ENCODE measurements at regions not wholly inside any gene's neighbourhood (a gene's known extent, or its start where the extent isn't known, plus 50 kb on each side); places are given as distances from the start of the nearest gene placed in this dataset.
"Not testable (repeated sequence)": the region's sequence is repeated elsewhere in the genome, so short reads cannot be mapped to it uniquely, and the experiment has no call there.

DNA sequence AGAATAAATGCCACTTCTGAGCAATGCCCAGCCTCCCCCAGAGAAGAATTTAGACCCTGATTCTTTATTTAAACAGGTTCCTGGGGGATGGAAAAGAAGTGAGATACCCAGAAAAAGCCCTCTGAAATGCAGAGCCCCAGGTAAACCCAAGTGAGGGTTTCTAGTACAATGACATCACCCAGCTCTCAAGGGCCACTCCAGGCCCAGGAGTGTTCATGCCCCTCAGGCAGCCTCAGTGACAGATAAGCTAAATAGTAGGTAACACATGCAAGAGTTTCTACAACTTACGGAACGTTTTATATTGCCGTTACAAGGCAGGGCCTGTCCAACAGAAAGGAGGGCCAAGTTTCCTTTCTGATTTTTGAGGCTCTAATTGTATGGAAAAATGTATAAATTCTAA, 683.7 kb upstream of the SALL1 start:
- no peak for DNase-seq

DNA sequence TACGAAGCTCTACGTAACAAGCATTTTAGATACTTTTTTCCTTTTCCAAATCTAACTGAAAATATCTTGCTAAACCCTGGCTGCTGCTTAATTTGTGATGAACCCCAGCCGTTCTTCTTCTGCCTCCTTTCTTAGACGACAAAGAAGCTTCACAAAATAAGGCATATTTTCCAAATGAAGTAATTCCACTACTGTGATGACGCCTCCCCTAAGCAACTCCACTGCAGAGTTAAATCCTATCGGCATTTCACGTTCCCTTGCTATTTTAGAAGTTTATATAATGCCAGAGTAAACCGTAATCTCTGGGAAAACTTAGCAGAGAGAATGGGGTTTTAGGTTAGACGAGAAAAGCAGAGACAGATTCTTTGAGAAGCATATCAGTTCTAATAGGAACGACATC, 683.1 kb upstream of the SALL1 start:
- DNase-seq = no peak

DNA sequence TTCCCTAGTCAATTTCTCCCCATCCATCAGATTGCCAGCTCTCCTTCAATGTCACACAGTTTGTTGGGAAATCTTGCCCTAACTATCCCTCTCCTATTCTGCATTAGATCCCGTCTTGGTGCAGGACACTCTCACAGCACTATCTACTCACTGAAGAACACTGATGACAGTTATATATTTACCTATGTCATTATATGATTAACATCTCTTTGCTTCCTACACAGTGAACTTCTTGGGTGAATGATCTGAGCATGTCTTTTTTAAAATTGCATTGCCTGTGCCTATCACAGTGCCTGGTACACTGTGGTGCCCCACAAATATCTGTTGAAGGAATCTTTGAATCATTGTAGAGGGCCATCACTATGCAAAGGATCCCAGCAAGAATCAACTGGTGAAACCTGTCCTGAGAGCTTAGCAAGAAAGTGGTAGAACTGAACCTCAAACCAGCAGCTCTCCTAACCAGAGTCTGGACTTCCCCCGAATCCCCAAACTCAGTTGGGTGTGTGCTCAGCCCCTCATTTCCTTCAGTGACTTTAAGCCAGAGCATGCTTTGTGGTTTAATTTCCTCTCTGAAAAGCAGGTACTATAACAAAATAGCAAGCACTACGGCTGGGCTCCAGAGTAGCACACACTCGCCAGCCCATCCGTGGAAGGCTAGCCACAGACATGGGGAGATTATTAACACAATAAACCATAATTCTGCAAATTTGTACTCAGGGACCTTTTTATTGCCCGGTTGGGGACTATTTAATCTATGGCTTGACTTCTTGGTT, 680.7 kb upstream of the SALL1 start:
- DNase-seq = no peak

DNA sequence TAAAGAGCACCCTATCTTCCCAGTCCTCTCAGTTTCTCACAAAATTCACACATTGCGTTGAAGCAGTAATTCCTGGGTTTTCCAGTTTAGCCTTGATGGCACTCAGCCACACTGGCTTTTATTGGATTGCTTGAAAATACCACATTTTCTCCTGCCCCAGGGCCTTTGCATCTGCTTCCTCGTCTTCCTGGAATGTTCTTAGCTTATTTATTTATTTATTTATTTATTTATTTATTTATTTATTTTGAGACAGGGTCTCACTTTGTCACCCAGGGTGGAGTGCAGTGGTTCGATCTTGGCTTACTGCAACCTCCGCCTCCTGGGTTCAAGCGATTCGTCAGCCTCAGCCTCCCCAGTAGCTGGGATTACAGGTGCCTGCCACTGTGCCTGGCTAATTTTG, 680.0 kb upstream of the SALL1 start:
- not testable (repeated sequence) for DNase-seq

DNA sequence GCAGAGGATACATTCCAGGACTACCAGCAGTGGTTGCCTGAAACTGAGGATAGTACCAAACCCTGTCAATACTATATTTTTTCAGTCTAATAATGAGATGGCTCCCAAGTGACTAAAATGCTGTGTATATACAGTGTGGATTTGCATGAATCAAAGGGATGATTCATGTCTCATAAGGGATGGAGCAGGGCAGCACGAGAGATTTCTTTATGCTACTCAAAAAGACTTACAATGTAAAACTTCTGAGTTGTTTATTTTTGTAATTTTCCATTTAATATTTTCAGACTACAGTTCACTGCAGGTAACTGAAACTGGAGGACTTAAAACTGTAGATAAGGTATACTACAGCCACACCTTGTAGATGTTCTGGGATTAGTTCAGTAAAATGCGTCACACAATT, 674.7 kb upstream of the SALL1 start:
- no peak for DNase-seq

DNA sequence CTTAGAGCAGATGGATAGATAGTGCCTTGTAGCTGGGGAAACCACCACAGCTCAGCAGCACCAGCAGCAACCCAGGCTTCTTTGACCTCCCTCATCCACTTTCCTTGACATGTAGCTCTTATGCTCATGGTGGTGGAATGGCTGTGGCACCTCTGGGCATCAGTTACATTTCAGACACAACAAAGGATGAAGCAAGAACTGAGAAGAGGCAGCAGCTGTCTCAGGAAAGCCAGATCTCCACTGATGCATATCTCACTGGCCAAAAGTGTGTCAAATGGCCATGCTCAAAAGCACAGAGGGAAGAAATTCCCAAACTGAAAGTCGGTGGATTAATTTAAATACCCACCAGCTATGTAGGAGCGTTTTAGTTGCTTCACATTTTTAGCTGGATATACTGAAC, 671.4 kb upstream of the SALL1 start:
- no peak for DNase-seq

DNA sequence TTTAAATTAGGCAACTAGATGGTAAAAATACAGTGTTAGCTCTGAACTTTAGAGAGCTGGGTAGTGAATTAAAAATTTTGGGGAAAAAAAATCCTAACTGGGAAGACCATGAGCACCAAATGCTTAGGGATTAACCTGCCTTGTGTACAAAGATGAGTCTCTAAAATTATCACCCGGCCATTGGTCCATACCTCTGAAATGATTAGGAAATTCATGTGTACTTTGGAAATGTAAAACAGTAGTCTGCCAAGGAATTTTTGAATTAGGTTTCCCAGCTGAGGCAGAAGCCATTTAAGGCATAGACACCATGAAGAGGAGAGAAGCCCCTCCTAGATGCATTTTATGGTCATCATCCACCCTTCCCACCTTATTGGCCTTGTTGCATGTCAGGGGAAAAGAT, 670.5 kb upstream of the SALL1 start:
- DNase-seq = no peak

DNA sequence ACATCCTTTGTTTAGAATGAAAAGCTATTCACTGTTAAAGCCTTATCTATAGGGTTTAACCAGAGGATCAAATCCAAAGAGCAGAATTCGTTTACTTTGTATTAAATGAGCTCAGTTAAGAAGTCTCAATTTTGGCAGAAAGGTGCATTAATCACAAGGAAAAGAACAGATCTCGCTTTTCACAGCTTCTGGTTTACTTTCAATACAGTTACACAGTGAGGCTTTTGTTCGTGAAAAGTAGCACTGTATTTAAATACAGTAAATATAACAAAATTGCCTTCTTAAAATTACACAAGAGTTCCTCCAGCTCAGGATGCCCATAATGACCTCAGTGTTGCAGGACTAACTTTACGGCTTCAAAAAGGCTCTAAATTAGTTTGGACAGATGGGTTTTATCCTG, 669.1 kb upstream of the SALL1 start:
- DNase-seq = no peak

DNA sequence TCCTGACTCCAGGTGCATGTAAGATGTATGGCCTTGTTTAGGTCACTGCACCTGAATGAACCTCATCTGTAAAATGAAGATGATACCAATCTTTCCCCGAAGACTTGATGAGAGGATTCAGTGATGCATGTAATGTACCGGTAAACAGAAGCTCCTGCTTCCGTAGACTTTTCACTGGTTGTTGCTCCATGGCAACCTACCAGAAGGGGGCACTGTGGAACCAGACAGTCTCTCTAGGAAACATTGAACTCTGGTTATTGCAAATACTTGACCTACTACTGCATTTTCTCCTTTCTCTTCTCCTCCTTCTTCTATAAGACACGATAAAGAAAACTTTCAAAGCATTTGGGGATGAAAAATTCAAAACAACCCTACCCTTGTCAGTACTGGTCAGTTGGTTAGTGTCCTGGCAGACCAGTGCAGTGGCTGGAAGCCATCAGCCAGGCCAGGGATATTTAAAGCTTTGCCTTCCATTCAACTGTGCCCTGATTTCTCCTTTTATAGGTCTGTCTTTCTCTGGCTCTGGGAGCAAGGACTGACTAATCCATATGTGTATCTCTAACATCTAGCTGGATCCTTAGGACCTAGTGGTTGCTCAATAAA, 667.4 kb upstream of the SALL1 start:
- DNase-seq = no peak

DNA sequence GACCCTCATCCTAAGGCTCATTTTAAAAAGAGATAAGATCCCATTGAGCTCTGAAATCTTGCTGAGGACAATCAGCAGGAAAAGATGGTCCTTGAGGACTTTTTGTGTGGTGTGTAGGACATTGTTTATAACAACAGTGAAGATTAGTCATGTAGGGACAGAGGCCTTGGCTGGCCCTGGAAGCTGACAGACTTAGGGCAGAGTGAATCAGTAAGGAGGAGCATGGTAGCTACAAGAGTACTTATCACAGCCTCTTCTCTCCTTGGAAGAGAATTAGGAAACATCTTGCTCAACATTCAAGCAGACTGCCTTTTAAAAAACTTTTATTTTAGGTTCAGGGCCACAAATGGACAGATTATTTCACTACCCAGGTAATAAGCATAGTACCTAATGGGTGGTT, 665.9 kb upstream of the SALL1 start:
- DNase-seq = no peak

DNA sequence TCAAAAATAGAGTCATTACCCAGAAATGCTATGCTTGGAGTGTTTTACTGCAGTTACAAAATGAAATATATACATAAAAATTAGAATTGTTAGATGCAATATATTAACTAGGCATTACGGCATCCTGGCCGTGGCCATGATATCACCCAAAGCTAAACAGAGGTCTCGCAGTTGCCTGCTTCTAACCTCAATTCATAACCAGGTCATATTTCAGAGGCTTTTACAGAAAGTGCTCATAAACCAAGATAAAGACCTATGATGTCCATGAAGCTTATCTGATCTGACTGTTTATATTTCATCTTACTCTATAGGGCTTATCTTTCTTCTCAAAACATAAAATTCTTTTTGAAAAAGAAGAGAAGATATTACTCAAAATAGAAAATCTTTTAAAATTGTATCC, 664.5 kb upstream of the SALL1 start:
- DNase-seq = no peak

DNA sequence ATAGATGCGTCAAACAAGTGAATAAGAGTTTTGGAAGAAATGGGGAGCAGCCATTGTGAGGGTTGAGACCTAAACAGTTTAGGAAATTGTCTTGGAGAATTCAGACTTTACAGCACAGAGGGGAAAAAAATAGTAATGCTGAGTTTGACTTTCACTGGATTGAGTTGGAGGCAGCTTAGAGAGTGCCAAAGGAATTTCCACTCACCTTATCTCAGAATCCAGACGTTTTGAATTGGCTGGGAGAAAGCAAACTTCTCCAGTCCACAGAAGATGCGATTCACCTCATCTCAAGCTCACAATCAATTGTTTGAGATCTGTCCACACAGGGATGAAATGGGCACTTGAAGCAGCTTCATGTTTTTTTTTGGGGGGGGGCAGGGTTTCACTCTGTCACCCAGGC, 663.5 kb upstream of the SALL1 start:
- DNase-seq = no peak

DNA sequence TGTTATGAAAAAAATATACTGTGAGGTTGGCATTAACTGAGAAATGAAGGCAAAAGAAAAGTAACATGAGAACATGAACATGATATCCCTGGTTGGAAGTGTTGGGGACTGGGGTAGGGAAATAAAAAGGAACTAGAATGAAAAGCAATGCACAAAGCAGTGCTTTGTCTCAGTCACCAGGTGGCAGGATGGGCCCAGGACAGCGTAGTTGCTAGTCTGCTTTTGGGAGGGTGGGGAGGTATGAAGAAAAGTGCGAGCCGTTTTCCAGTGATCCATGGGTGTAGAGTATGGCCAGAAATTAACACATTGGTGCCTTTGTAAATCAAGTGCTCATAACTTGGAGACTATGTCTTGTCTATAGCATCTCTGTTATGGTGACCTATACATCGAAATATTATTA, 662.5 kb upstream of the SALL1 start:
- DNase-seq = no peak

DNA sequence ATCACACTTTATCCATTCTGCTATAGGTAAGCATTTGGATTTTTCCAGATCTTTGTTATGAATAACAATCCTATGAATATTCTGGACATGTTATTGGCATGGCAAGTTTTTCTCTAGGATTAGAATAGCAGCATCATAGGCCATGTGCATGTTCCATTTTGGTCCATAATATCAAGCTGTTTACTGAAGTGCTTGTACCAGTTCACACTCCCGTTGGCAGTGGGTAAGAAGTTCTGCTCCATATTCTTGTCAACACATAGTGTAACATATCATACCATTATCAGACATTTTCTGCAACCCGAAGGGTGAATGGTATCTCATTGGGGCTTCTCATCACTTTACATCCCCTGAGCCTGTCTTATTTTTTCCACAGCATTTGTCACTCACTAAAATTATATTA, 661.9 kb upstream of the SALL1 start:
- DNase-seq = no peak

DNA sequence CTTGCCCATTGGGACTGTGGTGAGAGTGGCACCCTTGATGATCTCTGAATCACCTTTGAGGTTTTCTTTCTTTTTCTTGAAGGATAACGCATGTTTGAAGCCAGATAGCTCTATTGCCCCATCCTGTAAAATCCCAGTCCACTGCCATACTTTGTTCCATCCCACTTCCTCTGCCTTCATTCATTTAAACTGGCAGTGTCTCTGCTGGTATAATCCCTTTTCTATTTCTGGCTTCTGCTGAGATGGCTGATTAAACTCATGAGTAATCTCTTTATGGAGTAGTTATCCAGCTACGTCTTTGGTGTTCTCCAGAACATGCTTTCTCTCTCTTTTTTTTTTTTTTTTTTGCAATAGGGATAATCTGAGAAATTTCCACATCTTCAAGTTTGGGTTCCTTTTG, 656.5 kb upstream of the SALL1 start:
- DNase-seq = no peak

DNA sequence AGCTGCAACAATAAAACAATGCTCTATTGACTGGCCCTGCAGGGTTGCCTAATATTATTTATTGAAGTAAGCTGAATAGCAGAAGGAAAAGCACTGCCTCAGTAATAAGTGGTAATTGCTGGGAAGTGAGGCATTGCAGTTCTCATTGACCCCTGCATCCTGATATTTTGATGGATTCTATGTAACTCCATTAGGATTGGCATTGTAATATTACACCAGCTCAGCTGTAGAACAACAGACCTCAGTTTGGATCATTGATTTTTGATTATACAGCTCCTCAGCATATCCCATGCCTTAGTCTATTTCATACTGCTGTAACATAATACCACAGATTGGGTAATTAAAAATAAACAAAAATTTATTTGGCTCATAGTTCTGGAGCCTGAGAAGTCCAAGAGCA, 650.6 kb upstream of the SALL1 start:
- DNase-seq = no peak

DNA sequence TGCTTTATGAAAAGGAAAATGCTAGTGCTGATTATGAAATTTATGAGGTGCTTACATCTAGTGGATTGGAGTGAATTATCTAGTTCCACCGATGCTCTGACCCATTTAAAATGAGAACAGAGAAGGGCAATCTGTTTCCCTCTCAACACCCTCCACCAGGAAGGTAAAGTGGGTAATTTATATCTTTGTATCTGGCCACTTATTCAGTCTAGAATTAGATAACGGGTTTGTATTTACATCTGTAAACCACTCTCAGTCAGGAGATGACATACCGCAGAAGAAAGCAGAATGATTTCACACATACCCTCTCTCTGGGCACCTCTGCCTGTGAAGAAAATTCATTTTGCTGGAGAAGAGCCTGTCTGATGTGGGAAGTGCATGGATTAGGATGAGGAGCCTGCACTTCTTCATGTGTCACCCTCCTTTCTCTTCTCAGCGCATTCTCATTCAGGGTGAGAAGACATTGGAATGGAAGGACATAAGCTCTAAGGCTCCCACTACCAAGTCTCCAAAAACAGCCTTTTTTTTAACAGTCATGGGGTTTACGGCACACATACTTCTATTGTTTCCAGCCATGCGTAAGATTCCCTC, 646.7 kb upstream of the SALL1 start:
- no peak for DNase-seq

DNA sequence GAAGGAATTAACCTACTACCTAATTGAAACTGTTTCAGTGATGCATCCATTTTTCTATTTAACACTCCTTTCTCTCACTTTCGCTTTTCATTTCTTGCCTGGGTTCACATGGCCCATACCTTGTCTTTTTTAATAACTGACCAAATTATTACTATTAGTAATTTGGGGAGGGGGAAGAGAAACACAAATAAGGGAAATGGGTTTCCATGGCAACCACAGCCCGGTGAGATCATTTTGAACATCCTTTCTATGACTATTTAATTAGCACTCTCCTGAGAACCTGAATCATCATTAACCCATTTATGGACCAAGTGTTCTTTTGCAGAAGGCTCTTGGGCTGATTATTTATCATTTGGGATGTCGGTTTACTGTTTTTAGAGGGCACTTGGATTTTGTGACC, 628.2 kb upstream of the SALL1 start:
- no peak for DNase-seq

DNA sequence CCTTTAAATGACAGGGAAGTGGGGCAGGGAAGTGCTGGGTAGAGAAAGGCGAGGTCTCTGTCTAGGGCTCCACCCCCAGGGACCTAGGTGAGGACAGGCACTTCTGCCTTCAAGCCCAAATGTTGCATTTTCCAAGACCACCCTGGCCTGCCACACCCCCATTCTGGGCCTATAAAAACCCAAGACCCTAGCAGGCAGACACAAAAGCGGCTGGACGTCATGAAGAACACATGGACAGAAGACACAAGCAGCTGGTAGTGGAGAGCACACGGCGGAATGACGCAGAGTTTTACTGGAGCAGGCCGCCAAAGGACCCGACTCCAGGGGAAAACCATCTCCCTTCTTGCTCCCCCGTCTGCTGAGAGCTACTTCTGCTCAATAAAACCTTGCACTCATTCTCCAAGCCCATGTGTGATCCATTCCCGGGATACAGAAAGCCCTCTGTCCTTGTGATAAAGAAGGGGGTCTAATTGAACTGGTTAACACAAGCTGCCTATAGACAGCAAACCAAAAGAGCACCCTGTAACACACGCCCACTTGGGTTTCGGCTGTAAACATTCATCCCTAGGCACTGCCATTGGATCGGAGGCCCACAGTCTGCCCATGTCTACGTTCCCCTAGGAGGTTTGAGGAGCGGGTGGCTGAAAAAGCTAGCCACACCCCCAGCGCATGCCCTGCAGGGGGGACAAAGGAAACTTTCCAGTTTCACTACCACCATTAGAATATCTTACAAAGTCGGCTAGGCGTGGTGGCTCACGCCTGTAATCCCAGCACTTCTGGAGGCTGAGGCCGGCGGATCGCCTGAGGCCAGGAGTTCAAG, 622.2 kb upstream of the SALL1 start:
- DNase-seq = no peak

DNA sequence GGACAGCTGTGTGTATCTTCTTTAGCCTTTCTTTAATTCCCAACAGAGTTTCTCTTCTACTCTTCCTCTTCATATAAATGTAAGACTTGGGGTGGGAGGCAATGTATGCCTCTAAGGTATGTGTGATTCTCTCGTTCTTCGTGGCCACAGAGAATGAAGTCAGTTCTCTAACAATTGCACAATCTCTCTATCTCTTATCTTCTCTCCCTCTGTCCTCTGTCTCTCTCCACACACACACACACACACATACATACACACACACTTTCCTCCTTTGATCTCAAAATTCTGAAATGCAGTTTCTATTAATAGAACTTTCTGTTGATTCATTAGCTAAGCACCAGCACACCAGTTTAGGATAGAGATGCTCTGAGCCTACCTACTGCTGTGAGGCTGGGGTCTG, 615.7 kb upstream of the SALL1 start:
- DNase-seq = no peak

DNA sequence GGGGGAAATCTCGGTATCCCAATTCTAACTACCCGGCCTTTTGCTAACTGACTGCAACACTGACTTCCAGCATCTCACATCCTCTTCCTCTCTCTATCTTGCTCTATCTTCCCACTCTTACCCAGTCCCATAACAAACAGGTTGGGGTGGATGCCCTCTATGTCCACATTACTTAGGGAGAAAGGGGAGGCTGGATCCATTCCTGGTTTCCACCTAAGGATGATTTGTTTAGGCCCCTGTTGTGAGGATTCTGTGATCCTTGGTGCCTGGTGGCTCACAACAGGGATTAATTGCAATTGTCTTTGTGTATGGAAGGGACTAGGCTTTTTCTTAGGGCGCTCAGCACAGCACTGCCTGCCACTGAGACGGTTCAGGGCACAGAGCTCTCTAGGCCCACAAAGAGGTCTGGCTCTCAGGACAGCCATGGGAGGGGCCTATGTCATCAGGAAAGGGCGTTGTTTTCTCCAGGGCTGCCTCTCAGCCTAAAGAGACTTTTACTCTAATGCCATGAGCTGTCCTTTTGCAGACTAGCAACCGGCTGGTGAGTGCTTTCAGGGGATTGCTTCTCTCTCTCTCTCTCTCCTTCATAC, 612.1 kb upstream of the SALL1 start:
- DNase-seq = no peak

DNA sequence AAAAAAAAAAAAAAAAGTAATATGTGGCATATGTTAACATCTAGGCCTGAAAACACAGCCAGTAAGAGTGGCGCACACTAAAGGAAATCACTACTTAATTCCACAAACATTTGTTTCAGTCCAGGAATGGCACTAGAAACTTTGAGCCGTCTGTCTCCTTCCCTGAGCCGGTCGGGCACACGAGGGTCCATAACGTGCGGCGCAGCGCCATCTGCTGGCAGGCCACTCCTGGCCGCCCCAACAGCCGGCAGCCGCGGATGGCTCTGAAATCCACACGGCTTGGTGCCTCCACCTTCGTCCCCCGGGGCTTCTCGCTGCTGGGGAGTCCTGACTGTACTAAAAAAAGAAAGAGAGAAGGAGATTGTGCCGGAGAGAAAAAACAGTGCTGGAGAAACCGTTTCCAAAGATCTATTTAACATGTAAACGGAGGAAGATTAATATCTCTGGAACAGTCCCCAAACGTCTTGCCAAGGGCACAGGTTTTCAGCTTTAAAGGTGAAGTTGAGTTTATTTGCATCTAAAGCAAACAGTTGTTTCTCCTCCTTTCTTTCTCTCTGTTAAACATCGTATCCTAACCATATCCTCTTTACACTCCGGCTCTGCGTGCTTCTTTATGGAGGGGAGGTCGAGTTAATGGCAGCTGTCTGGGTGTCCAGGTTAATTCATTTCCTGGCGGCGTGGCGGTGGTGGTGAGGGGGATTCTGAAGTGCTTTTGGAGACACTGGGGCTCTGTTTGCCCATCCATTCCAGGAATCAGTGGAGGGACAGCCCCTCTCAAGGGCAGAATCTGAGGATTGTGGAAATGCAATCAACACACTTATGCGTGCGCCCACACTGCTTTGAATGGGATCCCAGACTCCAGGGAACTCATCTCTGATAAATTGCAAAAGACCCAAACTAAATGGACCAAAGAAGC, 611.3 kb upstream of the SALL1 start:
- peak; percentile 44 for DNase-seq

Measured in NCI-H2029 (cell line).